Glomerular visceral epithelial cell (primary cell): ENCODE measurements at regions not wholly inside any gene's neighbourhood (a gene's known extent, or its start where the extent isn't known, plus 50 kb on each side); places are given as distances from the start of the nearest gene placed in this dataset.
A peak's percentile ranks its signal among the peaks of the same experiment; 100 is the strongest.

ENCODE experiments used
- DNase-seq: peaks from one replicate; pipeline ENCODE4 v3.0.0-alpha.2; 2016; ENCODE audit errors: extremely low spot score

DNA sequence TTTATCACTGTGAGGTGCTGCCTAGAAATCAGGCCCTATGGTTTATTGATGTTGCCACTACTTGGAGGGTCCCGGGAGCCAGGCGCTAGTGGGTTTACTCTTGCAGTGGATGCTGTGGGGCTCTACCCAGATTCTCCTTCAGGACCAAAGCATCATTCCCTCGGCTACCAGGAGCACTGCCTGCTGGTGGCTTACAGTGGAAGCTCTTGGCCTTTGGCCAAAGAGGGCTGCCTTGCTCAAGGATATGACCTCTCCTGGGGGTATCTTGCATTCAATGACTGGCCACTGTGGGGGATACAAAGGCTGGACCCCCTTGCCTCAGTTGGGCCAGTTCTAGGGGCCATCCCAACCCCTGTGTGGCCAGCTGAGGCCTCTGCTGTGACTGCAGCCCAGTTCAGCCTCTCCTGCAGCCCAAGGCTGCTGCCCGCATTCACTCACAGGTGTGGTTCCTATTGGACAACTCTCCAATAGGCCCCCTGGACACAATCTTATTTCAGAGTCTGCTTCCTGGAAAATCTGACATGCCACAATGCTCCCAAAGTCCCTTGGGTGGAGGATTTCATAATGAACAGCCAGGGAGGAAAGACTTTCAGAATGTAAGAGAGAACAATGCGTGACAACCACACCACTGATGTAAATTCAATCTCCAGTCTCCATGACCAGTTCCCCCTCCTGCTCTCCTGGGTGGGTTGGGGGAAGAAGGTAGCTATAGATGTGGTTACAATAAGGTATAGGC, 196.3 kb downstream of the SNX10 start:
- DNase-seq: no peak

DNA sequence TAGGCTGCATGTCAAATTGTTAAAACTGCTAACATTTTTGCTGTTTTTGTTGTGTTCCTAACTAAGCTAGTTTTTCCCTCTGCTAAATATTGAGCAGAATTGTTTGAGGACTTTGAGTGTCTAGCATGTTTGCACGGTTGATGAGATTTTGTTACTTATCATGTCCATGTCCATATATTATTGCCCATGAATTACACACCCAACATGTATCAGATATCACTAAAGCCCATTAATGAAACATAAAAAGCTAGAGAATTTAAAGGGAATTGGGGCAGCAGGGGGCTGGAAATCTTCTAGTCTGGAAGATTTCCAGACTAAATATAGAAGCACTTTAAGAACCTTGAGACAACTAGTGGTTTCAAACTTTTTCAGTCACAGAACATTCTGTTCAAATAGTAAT, 197.7 kb downstream of the SNX10 start:
- no peak for DNase-seq

DNA sequence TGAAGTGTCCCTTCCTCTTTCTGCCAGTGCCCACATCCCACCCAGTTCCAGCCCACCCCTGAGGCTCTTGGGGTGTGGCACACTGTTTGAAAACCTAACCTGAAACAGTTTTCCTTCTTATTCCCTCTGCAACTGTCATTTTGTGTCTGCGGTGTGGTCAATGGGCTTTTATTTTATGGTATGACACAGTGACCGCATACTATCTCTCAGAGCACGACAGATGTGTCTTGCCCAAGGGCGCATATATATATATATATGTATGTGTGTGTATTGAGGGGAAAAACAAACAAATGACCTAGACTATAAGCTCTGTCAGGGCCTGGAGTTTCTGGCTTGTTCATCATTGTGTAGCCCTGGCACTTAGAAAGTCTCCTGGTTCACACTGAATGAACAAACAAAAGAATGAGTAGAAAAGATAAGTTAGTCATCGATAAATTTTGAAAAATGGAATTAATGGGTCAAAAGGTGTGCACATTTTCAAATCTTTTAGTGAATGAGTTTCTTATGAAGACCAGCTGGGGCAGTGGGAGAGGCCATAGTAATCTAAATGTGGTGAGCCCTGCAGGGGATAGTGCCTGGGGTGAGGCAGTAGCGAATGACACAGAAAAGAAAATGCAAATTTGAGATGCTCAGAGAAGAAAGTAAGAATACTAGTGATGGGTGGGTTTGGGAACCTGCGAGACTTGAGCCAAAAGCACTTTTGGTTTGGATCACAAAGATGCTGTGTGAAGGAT, 198.4 kb downstream of the SNX10 start:
- DNase-seq: no peak

GRCh38 chr7:26490640-26491624, 199.3 kb downstream of the SNX10 start:
- no peak for DNase-seq

GRCh38 chr7:26492816-26493215, 201.2 kb downstream of the SNX10 start:
- no peak for DNase-seq

- peak; percentile 19 for DNase-seq
Observed at GRCh38 chr7:26493737-26494428, 202.2 kb downstream of the SNX10 start.

DNA sequence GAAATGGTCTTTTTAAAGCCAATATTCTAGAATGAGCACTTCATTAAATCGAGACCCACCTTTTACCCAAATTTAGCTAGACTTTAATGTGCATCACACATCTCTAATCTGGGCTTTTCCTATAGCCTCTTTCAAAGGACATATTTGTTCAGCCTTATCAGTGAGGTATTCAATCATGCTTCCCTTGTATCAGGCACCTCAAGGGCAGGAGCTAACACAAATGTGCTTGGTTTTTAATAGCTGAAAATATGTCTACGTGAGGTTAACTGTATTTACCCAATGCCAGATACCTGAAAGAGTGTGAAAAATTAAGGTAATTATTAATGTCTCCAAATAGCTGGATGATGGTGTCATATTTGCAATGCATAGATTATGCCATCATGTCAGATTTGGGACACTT, 203.9 kb downstream of the SNX10 start:
- no peak for DNase-seq

DNA sequence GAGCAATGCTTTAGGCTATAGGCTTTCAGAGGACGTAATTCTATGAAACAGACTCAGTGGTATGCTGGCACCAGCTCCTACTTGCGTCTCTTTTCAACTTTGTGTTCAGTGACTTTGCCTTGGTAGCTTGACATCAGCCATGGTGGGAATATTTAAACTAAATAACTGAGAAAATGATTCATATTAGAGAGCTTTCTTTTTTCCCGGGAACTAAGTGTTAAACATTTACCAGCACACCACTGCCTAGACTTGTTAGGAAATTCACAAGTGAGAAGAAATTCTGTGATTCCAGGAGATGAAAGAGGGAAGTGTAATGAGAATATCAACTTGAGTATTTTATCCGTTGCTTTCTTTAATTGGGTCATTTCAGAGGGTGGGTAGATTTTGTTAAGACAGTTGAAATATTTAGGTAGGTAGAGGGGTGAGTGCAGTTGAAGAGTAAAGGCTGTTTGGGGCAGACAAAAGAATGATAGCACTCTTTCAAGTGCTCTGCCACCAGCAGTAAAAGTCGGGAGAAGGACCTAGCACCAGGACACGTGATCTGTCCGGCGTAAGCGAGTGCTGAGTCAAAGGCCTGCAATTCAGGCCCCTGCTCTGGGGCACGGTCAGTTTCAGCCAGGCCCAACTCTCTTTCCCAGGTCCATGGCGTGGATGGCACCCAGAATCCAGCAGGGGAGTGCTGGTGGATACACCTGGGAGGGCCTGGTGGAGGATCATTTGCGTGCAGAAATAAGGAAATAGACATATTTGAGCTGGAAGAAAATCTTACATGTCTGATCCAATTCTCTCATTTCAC, 206.3 kb downstream of the SNX10 start:
- DNase-seq: peak; percentile 69

DNA sequence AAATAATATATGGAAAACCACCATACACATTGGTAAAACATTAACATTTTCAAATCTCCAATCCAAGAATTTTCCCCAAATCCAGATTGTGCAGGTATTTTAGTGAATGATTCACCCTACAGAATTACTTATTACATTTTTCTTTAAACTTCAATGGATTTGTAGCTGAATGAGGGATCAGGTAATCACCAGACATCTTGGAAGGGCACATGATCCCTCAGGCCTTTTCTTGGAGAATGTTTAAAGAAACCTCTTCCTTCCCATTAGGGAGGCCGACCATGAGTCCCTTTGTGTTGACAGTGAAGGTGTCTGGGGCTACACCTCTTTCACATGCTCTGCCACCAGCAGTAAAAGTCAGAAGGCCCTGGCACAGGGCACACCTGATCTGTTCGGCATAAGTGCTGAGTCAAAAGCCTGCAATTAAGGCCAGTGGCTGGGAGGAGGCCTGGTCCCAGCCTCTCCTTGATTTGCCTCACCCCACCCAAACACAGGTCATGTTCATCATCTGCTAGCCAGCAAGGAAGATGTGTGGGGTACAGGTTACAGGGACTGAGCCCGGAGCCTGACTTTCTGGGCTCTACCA, 207.7 kb downstream of the SNX10 start:
- no peak for DNase-seq

GRCh38 chr7:26500749-26501352, 209.2 kb downstream of the SNX10 start:
- DNase-seq: peak; percentile 29

GRCh38 chr7:26504411-26505120, 212.9 kb downstream of the SNX10 start:
- no peak for DNase-seq

GRCh38 chr7:26506196-26506595, 214.5 kb downstream of the SNX10 start:
- DNase-seq: no peak

- DNase-seq: no peak
Observed at GRCh38 chr7:26507108-26507987, 215.7 kb downstream of the SNX10 start.

DNA sequence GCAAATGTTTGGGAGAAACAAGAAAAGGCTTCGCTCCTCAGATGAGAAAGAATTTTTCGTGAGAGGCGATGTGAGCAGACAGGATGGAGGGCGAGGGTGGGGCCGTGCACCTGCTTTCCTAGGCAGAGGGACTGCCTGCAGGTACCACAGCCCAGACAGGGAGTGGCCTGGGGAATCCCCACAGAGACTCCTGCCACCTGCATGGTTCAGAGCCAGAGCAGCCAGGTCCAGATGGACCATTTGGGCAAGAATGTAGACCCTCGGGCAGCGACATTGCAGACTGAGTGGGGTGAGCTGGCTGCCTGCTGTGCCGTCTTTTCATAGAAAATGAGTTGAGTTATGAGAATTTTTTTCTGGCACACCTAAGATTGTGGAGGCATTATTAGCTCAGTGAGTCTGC, 216.8 kb downstream of the SNX10 start:
- no peak for DNase-seq

- DNase-seq: no peak
Observed at GRCh38 chr7:26508917-26509316, 217.3 kb downstream of the SNX10 start.

GRCh38 chr7:26510231-26510957, 218.7 kb downstream of the SNX10 start:
- DNase-seq: no peak

GRCh38 chr7:26511866-26512265, 220.2 kb downstream of the SNX10 start:
- DNase-seq: no peak

DNA sequence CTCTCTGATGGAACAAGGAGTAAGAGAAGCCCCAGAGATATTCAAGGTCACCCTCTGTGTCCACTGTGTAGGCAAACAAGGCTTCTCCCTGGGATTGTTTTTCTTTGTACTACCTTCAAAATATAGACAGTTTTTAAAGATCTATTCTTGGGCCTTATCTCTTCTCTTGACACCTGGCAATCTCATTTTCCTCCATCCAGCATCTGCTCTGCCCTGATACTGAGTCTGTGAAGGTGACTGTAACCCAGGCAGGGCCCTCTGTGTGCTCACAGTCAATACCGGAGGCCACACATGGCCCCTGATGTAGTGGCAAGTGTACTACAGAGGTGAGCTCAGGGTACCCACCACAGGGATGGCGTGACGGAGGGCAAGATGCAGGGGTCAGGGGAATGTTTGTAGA, 221.1 kb downstream of the SNX10 start:
- no peak for DNase-seq
